ENCODE measurements at regions not wholly inside any gene's neighbourhood (a gene's known extent, or its start where the extent isn't known, plus 50 kb on each side); places are given as distances from the start of the nearest gene placed in this dataset.

GRCh38 chr2:100630473-100630977 is 67.7 kb downstream of the PDCL3 start:
- TF ChIP-seq CTCF (IDR thresholded peaks at IDR 0.05; ENCODE audit: low read depth, low read length, missing input control) (no peak), TAF1 (conservative IDR thresholded peaks at IDR 0.05) (no peak), ZBTB33 (IDR thresholded peaks at IDR 0.05) (no peak)
